HepG2 (cell line): ENCODE measurements at regions not wholly inside any gene's neighbourhood (a gene's known extent, or its start where the extent isn't known, plus 50 kb on each side); places are given as distances from the start of the nearest gene placed in this dataset.

ENCODE experiments used
- EP300 ChIP-seq, 3 experiments: sonication (generic) in 1 of 3; formaldehyde crosslinking in 1 of 3; IDR thresholded peaks; 2 replicates each; pipeline versions ENCODE4 v1.5.1 to v1.6.1; 2011 to 2020; ENCODE audit warnings: low read depth in 2 of 3, low read length in 2 of 3, borderline replicate concordance in 1 of 3, improper control_type of control experiment in 1 of 3, mild to moderate bottlenecking in 1 of 3, missing genetic modification reagents in 1 of 3, moderate library complexity in 1 of 3
- HDAC6 ChIP-seq: fragments of 200-600 bp; sonication (generic); IDR thresholded peaks from 2 replicates; pipeline ENCODE4 v1.7.0; 2017; ENCODE audit warnings: mild to moderate bottlenecking, antibody characterized with exemption, low read length, low read depth
- KDM1A ChIP-seq: IDR thresholded peaks from 2 replicates; pipeline ENCODE4 v1.6.1; 2016; ENCODE audit warnings: missing compliant biosample characterization

DNA sequence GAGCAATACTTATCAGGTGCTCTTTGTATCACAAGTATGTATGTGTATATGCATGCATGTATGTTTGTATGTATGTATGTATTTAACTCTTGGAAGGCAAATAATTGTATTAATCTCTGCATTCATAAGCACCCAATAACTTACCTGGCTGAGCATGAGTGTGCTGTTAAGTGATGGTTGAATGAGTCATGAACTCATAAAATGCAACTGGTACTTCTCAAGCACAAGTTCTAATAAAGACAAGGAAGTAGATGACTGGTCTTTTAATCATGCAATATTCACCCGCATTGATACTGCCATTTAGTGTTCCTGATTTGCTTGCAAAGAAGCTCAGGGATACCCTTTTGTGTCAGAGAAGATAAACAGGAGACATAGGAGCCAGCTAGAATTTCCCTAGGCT lies 204.9 kb upstream of the TRPM3 start:
- no peak for TF ChIP-seq EP300 (IDR thresholded peaks at IDR 0.05; ENCODE audit: low read depth in 2 of 2, low read length in 2 of 2)
- TF ChIP-seq EP300 (CRISPR knock-in tag; IDR thresholded peaks at IDR 0.05; ENCODE audit: borderline replicate concordance) = no peak
- TF ChIP-seq KDM1A (CRISPR knock-in tag) = no peak
- no peak for TF ChIP-seq HDAC6
